HG02870 (cell line): ENCODE measurements at regions not wholly inside any gene's neighbourhood (a gene's known extent, or its start where the extent isn't known, plus 50 kb on each side); places are given as distances from the start of the nearest gene placed in this dataset.
"Not testable (repeated sequence)": the region's sequence is repeated elsewhere in the genome, so short reads cannot be mapped to it uniquely, and the experiment has no call there.

Experiments used
- ATAC-seq: cut with Tn5 transposase; IDR thresholded peaks from one replicate; pipeline ENCODE4 v1.9.1; 2021; ENCODE audit warnings: mild to moderate bottlenecking, moderate library complexity; ENCODE audit not compliant: unreplicated experiment

GRCh38 chr9:25284365-25284764 lies 393.9 kb downstream of the TUSC1 start:
- no peak for ATAC-seq

GRCh38 chr9:25282946-25283345 lies 395.3 kb downstream of the TUSC1 start:
- ATAC-seq = no peak

- ATAC-seq = no peak
Observed at GRCh38 chr9:25261445-25261844, 416.8 kb downstream of the TUSC1 start.

- ATAC-seq = no peak
Observed at GRCh38 chr9:25260046-25260445, 418.2 kb downstream of the TUSC1 start.

- ATAC-seq = no peak
Observed at GRCh38 chr9:25255216-25255615, 423.0 kb downstream of the TUSC1 start.

- no peak for ATAC-seq
Observed at GRCh38 chr9:25254051-25254450, 424.2 kb downstream of the TUSC1 start.

- ATAC-seq = no peak
Observed at GRCh38 chr9:25241421-25241820, 436.8 kb downstream of the TUSC1 start.

GRCh38 chr9:25226901-25227686 lies 451.1 kb downstream of the TUSC1 start:
- no peak for ATAC-seq

- ATAC-seq = no peak
Observed at GRCh38 chr9:25225938-25226760, 452.1 kb downstream of the TUSC1 start.

- no peak for ATAC-seq
Observed at GRCh38 chr9:25224996-25225395, 453.2 kb downstream of the TUSC1 start.

- no peak for ATAC-seq
Observed at GRCh38 chr9:25224309-25224708, 453.9 kb downstream of the TUSC1 start.

- ATAC-seq = no peak
Observed at GRCh38 chr9:25212361-25212760, 465.9 kb downstream of the TUSC1 start.

GRCh38 chr9:25207402-25208195 lies 470.6 kb downstream of the TUSC1 start:
- ATAC-seq = no peak

- no peak for ATAC-seq
Observed at GRCh38 chr9:25206027-25206426, 472.2 kb downstream of the TUSC1 start.

- ATAC-seq = no peak
Observed at GRCh38 chr9:25205285-25205684, 473.0 kb downstream of the TUSC1 start.

- ATAC-seq = no peak
Observed at GRCh38 chr9:25177858-25178257, 500.4 kb downstream of the TUSC1 start.

- no peak for ATAC-seq
Observed at GRCh38 chr9:25129537-25129936, 548.7 kb downstream of the TUSC1 start.

GRCh38 chr9:25121811-25122210 lies 556.4 kb downstream of the TUSC1 start:
- ATAC-seq = no peak

- ATAC-seq = no peak
Observed at GRCh38 chr9:25119041-25119440, 559.2 kb downstream of the TUSC1 start.

- no peak for ATAC-seq
Observed at GRCh38 chr9:25117791-25118190, 560.5 kb downstream of the TUSC1 start.

- ATAC-seq = not testable (repeated sequence)
Observed at GRCh38 chr9:25102204-25102603, 556.5 kb upstream of the IZUMO3 start.
